Thymus (tissue), 11 donors: ENCODE measurements at regions not wholly inside any gene's neighbourhood (a gene's known extent, or its start where the extent isn't known, plus 50 kb on each side); places are given as distances from the start of the nearest gene placed in this dataset.

Source experiments
- DNase-seq, 9 donors: peaks; one replicate each; pipeline ENCODE4 v3.0.0-alpha.2; 2013; ENCODE audit warnings: low spot score in 9 of 9, low read depth in 6 of 9, missing footprints in 1 of 9
- H3K27ac ChIP-seq, 2 donors: one replicate each; pipeline ENCODE4 v1.5.1; 2013; ENCODE audit warnings: control low read depth in 1 of 2, low read depth in 1 of 2, low read length in 1 of 2, mild to moderate bottlenecking in 1 of 2, moderate library complexity in 1 of 2
- H3K27me3 ChIP-seq, 2 donors: one replicate each; pipeline ENCODE4 v1.5.1; 2013; ENCODE audit warnings: low read length in 1 of 2; ENCODE audit not compliant: control insufficient read depth in 2 of 2, insufficient read depth in 1 of 2
- H3K36me3 ChIP-seq, 2 donors: one replicate each; pipeline ENCODE4 v1.5.1; 2013; ENCODE audit warnings: low read length in 1 of 2, mild to moderate bottlenecking in 1 of 2, moderate library complexity in 1 of 2; ENCODE audit not compliant: control insufficient read depth in 2 of 2, insufficient read depth in 2 of 2
- H3K4me1 ChIP-seq, 2 donors: one replicate each; pipeline ENCODE4 v1.5.1; 2013; ENCODE audit warnings: low read length in 2 of 2; ENCODE audit not compliant: control insufficient read depth in 2 of 2, insufficient read depth in 2 of 2
- H3K4me3 ChIP-seq, 2 donors: one replicate each; pipeline ENCODE4 v1.5.1; 2013; ENCODE audit warnings: low read length in 2 of 2, control low read depth in 1 of 2, mild to moderate bottlenecking in 1 of 2
- H3K9me3 ChIP-seq, 2 donors: one replicate each; pipeline ENCODE4 v1.5.1; 2013; ENCODE audit warnings: low read length in 1 of 2, mild to moderate bottlenecking in 1 of 2; ENCODE audit not compliant: control insufficient read depth in 2 of 2, insufficient read depth in 1 of 2
- WGBS: extraction: QIAGEN DNeasy Blood & Tissue Kit; methylation state at CpG from one replicate; pipeline ENCODE4 v1.1.7; 2013; 5-methylcytosine and 5-hydroxymethylcytosine counted together
- donor health status: healthy.

- WGBS = 98% methylated on average over 5 of the region's 5 CpGs
- no peak overlapping the region for H3K4me3 ChIP-seq
- no peak for DNase-seq
- no peaks in the 10 kb centered on the region for H3K27me3 ChIP-seq
- peaks cover 55 to 95% of the 10 kb centered on the region in 2 donors for H3K4me1 ChIP-seq
- no peaks in the 10 kb centered on the region for H3K9me3 ChIP-seq
- H3K27ac ChIP-seq = peak overlapping the region in 1 of 2 donors; percentile 99
- no peaks in the 10 kb centered on the region for H3K36me3 ChIP-seq
Measured at GRCh38 chr6:30832864-30833263, 51.5 kb upstream of the DDR1 start.

DNA sequence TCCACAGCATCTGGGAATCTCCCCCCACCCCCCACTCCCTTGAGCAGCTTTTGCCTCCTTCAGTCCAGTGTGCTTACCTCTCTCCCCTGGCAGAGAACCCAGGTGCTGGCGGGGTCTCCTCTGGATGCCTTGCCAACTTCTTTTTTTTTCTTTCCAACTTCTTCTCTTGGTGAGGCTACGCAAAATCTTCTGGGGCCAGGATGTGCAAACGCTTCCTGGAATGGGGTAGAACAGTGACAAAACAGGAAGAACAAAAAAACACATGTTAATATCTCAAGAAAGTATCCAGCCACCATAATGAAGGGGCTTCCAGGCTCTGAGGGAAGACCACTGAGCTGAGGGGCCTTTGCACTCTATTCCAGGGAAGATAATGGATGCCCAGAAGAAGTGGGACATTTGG, 53.9 kb upstream of the DDR1 start:
- 4% methylated on average over 3 of the region's 3 CpGs for WGBS
- no peaks in the 10 kb centered on the region for H3K9me3 ChIP-seq
- H3K36me3 ChIP-seq = no peaks in the 10 kb centered on the region
- peak overlapping the region; percentile 33 to 34 for H3K4me3 ChIP-seq
- H3K27ac ChIP-seq = peak overlapping the region; percentile 85 to 88
- peak in 1 of 9 donors; percentile 66 for DNase-seq
- H3K27me3 ChIP-seq = no peaks in the 10 kb centered on the region
- H3K4me1 ChIP-seq = peaks cover 53 to 85% of the 10 kb centered on the region in 2 donors

DNA sequence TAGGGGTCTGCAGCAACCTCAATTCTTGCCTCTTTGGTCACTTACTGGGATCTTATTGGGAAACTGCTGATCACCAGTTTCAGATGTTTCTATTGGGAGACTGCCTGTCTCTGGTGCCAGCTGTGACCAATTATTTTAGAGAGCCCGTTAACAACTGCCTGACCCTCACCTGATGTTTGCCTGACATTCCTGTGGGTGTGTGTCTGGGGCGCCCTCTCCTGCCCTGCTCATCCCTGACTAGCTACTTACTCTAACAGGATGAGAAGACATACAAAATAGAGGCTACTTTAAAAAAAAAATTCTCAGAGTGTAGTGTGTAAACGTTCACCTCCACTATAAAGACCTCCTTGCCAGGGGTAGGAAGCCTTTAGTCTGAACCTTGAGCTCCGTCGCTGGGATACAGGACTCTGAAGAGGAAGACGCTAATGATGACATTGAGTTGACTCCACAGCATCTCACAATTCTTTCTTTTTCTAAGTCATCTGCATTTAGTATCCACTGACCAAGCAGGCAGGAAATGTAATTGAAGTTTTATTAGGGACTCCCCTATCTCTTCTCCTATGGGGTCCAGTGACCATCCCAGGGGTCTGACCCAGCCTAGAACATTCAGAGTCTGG, 54.6 kb upstream of the DDR1 start:
- no peaks in the 10 kb centered on the region for H3K9me3 ChIP-seq
- no peaks in the 10 kb centered on the region for H3K27me3 ChIP-seq
- peaks cover 52 to 78% of the 10 kb centered on the region in 2 donors for H3K4me1 ChIP-seq
- peaks cover 0 to under 1% of the 10 kb centered on the region in 2 donors for H3K36me3 ChIP-seq
- peak overlapping the region; percentile 33 to 34 for H3K4me3 ChIP-seq
- WGBS = 54% methylated on average over 6 of the region's 6 CpGs
- peak overlapping the region; percentile 85 to 88 for H3K27ac ChIP-seq
- DNase-seq = peak in 1 of 9 donors; percentile 54

- Histone ChIP-seq H3K27me3 (no peaks in the 10 kb centered on the region), H3K4me1 (peaks cover 46 to 76% of the 10 kb centered on the region in 2 donors), H3K27ac (peak overlapping the region; percentile 59 to 85), H3K36me3 (peaks cover 0 to 7% of the 10 kb centered on the region in 2 donors), H3K9me3 (no peaks in the 10 kb centered on the region), H3K4me3 (peak overlapping the region; percentile 33 to 34)
- peak in 1 of 9 donors; percentile 56 for DNase-seq
- WGBS = 15% methylated on average over 4 of the region's 4 CpGs
Measured at GRCh38 chr6:30829033-30829432, 55.3 kb upstream of the DDR1 start.

GRCh38 chr6:30828027-30828962, 56.0 kb upstream of the DDR1 start:
- DNase-seq = peak; percentile 69 to 93 (median 79)
- H3K4me1 ChIP-seq = peaks cover 42 to 68% of the 10 kb centered on the region in 2 donors
- no peaks in the 10 kb centered on the region for H3K27me3 ChIP-seq
- 64% methylated on average over 12 of the region's 12 CpGs for WGBS
- peak overlapping the region; percentile 58 to 85 for H3K27ac ChIP-seq
- H3K4me3 ChIP-seq = peak overlapping the region; percentile 33 to 34
- peaks cover 0 to 7% of the 10 kb centered on the region in 2 donors for H3K36me3 ChIP-seq
- no peaks in the 10 kb centered on the region for H3K9me3 ChIP-seq

DNA sequence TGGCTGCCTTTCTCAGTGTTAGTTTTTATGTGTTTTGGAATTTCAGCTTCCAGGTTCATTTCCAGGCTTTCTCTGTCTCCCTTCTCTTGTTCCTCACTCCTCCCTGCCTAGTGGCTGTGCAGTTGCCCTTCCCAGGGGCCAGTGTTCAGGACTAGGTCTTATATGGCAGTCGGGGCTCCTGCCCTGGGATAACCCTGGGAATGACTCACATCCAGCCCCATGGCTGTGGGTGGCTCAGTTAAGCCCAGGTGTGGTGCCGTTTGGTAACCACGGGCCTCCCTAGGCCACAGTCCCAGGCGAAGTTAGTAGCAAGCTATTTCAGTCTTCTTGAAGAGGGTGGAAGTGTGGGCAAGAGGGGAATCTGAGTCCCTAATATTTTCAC, 57.4 kb upstream of the DDR1 start:
- 42% methylated on average over 4 of the region's 4 CpGs for WGBS
- no peak for DNase-seq
- H3K4me1 ChIP-seq = peaks cover 37 to 59% of the 10 kb centered on the region in 2 donors
- no peaks in the 10 kb centered on the region for H3K27me3 ChIP-seq
- H3K36me3 ChIP-seq = peaks cover 0 to 7% of the 10 kb centered on the region in 2 donors
- no peak overlapping the region for H3K4me3 ChIP-seq
- peak overlapping the region; percentile 4 to 61 for H3K27ac ChIP-seq
- no peaks in the 10 kb centered on the region for H3K9me3 ChIP-seq

GRCh38 chr6:30824698-30825097, 59.6 kb upstream of the DDR1 start:
- Histone ChIP-seq H3K4me1 (peaks cover 22 to 39% of the 10 kb centered on the region in 2 donors), H3K27me3 (no peaks in the 10 kb centered on the region), H3K9me3 (no peaks in the 10 kb centered on the region), H3K27ac (no peak overlapping the region), H3K36me3 (peaks cover 0 to 14% of the 10 kb centered on the region in 2 donors), H3K4me3 (no peak overlapping the region)
- 95% methylated on average over 7 of the region's 7 CpGs for whole genome bisulfite sequencing
- no peak for DNase-seq

GRCh38 chr6:30823534-30823865, 60.8 kb upstream of the DDR1 start:
- Histone ChIP-seq H3K4me3 (no peak overlapping the region), H3K27ac (no peak overlapping the region), H3K36me3 (peaks cover 0 to 19% of the 10 kb centered on the region in 2 donors), H3K27me3 (no peaks in the 10 kb centered on the region), H3K9me3 (no peaks in the 10 kb centered on the region), H3K4me1 (peaks cover 17 to 27% of the 10 kb centered on the region in 2 donors)
- no peak for DNase-seq
- WGBS = 99% methylated on average over 4 of the region's 4 CpGs
